ENCODE measurements at regions not wholly inside any gene's neighbourhood (a gene's known extent, or its start where the extent isn't known, plus 50 kb on each side); places are given as distances from the start of the nearest gene placed in this dataset.

DNA sequence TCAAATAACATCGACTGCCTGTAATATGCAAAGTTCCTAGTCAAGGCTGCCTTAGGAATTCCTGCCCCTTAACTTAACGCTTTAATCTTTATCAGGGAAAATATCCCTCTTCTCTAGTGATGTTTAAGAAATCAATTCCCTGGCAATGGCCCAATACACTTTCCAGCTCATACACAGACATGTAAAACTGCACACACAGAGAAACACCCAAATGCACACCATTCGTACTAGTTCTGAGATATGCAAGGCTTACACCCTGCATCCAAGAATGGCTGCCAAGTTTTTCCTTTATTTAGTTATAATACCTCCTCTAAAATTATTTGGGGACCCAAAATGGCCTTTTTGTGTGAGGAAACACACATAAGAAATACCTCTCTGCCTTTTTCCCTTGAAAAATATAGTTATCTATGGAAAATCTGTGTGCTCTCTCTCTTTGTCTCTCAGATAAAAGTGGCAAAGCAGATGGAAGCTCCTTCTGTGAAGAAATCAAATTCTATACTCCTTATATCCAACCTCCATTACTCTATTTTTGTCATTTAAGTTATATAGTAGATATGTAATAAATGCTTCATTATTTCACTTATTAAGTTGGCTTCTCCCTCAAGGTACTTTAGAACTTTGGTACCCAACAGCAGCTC is 120.0 kb upstream of the MDM1 start:
- no peak for DNase-seq

DNA sequence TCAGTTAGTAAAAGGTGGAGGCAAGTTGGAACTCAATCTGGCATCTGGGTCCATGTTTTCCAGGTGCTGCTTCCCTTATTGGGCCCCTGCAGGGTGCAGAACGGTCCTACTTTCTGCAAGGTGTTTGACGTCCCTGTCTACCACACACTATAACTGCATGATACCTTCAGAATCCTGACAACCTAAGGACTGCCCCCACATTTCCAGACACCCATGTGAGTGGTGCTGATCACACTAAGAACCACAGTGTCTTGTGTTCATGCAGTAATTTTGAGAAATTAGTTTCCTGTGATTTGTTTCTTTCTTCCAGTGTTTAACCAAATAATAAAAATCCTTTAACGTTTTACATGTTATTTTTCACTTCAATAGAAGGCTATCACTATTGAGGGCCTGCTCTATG is 121.1 kb upstream of the MDM1 start:
- no peak for DNase-seq

DNA sequence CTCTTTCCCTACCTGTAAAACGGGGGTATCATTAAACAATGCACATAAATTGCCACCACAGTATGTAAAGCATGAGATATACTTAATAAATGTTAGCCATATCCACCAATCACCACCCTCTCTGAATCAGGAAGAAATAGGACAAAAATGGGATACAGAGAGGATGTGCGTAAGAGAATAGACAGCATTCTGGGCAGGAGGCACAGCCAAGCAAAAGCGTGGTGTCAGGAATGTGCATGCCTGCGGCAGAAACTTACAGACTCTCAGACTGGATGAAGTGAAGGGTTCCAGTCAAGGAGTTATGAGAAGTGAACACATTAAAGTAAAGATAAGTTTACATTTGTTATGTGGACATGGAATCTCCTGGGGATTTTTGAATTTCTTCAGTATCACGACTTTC is 121.7 kb upstream of the MDM1 start:
- no peak for DNase-seq

DNA sequence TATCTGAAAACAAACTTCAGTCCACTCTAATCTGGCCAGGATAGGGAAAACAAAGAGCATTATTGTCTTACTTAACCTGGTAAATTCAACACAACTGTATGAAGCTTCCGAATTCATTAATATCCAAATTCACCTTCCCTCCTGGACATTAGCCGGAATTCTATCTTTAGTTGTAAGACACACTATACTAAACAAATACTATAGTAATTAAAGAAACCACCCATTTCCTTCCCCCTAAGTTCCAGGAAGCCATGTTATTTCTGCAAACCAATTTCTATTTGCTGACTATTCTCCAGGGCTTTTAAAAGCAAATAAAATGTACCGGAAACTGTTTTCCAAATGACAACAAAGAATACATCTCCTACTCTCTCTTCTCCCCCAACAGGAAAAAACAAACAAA is 122.7 kb upstream of the MDM1 start:
- DNase-seq, result peak; percentile 10

- DNase-seq, result peak; percentile 47
Observed at GRCh38 chr12:68455691-68456345, 123.7 kb upstream of the MDM1 start.

DNA sequence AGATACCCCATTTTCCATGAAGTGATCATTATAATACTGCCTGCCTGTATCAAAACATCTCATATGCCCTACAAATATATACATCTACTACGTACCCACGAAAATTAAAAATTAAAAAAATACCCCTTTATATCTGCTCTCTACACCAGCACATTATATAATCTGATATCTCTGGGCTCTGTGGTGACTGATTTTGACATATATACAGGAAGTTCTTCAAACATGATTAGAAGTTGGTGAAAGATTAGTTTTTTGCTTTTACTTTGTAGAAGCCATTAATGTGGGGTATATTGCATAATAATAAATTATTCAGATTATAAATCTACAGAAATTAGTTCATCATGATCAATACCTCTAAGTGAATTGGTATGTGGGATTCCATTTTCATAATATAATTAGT is 126.7 kb upstream of the MDM1 start:
- peak; percentile 25 for DNase-seq

GRCh38 chr12:68460236-68460635 is 128.1 kb upstream of the MDM1 start:
- DNase-seq, result no peak

DNA sequence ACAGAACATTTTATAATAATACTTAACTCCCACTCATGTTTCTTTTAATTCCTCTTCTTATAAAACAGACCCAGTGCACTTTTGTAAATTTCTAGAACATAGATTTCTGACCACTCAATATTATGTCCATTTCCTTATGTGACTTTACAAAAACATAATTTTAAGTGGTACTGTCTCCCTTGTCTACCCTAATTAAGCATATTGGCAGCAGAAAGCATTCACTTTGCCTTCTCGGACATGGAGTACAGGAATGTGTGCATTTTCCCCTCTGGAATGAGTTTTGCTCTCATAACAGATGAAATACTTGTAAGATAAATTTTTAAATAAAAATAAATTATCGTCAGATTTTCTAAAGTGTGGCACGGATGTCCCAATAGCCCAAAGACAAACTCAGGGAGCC is 129.5 kb upstream of the MDM1 start:
- no peak for DNase-seq

- DNase-seq, result peak; percentile 69
Observed at GRCh38 chr12:68462803-68463202, 130.6 kb upstream of the MDM1 start.

GRCh38 chr12:68465227-68465626 is 133.1 kb upstream of the MDM1 start:
- no peak for DNase-seq

- no peak for DNase-seq
Observed at GRCh38 chr12:68467514-68467913, 135.4 kb upstream of the MDM1 start.

DNA sequence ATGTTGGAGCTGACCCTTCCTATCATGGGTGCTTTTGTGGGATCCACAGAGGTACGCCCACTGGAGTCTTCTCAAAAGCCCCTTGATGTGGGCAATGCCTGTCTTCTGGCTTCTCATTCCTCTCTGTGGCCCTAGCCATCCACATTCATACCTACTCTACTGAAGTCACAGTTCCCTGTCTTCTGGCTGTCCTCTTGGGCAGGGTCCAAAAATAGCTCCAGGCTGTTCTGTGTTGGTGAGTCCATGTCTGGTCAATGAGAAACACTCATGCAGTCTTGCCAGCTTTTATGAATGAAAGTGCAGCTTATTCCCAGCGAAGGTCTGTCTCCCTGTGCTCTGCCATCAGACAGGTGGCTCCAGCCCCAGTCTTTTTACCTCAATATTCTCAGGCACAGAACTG is 135.9 kb upstream of the MDM1 start:
- DNase-seq, result no peak

DNA sequence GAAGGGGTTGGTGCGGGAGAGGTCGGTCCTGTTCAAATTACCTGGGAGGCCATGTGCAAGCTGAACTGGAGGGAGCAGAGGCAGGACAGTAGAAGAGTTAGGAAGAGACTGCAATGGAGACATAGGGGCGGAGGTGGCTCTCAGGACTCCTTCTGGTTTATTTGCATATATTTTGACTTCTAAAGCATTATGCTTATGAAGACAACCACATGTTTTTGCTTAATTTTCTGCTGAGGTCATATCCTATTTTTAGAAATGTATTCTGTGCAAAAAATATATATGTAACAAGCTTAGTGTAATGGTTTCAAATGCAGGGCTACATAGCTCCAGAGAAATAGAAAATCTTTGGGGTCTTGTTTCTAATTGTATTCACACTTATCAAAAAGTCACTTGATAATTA is 137.0 kb upstream of the MDM1 start:
- DNase-seq, result no peak

DNA sequence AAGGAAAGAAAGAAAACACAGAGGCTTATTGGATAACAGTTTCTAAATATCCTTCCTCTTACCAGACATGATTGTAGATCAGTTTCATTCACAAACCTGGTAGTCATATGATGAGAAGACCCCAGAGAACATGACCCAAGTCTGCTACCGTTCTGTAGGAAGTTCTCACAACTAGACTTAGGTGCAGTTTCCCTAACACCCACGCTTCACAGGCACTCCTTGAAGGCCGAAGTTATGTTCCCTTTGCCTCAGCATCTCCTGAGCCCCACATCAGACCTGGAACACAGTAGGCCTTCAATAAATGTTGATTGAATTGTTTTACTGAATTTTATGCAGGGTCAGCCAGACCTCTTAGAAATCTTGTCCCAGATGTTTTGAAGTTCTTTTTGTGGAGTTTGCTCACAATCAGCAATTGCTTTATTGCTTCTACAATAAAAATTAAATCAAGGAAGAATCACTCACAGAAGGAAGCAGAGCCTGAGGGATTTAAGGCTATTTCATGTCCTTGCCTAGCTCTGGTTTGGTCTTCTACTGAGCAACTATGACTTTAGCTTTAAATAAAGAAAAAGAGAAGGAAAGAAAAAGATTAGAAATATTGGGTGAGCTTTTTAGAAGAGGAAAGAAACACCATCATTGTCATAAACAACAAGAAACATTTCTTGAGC is 138.6 kb upstream of the MDM1 start:
- DNase-seq, result no peak

DNA sequence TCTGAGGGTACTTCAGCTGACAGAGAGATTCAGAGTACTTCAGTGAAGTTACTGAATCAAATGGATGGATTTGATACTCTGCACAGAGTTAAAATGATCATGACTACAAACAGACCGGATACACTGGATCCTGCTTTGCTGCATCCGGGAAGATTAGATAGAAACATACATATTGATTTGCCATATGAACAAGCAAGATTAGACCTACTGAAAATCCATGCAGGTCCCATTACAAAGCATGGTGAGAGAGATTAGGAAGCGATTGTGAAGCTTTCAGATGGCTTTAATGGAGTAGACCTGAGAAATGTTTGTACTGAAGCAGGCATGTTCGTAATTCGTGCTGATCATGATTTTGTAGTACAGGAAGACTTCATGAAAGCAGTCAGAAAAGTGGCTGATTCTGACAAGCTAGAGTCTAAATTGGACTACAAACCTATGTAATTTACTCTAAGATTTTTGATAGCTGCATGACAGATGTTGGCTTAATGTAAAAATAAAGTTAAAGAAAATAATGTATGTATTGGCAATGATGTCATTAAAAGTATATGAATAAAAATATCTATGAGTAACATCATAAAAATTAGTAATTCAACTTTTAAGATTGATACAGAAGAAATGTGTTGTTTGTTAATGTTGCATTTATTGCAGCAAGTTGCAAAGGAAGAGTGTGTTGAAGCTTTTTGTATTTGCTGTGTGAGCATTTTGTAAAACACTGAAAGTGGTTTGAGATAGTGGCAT is 136.1 kb upstream of the RAP1B start:
- DNase-seq, result peak; percentile 67

- no peak for DNase-seq
Observed at GRCh38 chr12:68476794-68477193, 133.9 kb upstream of the RAP1B start.

DNA sequence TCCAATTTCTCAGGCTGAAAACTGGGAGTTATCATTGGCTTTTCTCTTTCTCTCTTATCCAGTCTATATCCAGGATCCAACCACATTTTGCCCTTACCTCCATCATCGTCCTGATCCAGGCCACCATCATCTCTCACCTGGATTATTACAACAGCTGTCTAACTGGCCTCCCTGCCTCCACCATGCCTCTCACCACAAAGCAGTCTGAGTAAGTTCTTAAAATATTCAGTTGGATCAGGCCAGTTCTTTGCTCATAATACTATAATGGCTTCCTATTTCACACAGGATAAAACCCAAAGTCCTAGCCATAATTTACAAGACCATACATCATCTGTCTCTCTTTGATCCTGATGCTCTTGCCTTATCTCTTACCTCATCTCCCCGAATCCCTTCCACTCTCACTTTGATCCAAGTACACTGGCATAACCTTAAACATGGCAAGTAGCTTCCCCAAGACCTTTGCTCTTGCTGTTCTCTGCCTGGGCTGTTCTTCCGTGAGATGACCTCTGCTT is 133.4 kb upstream of the RAP1B start:
- no peak for DNase-seq

DNA sequence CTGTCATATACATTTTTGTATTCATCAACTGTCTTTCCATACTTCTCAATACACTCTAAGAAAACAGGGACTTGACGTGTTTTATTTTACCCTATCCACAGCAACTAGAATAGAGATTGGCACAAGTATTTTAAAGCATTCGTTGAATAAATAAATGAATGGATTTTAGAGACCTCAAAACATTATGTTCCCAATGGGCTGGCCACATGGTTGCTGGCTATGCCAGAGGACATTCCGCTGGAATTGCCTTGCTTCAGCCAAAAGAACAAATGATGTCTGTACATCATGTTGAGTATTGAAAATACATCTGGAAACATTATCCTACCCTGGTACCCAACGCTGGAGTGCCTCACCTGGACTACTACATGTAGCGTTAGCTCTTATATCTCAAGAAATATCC is 132.8 kb upstream of the RAP1B start:
- no peak for DNase-seq

DNA sequence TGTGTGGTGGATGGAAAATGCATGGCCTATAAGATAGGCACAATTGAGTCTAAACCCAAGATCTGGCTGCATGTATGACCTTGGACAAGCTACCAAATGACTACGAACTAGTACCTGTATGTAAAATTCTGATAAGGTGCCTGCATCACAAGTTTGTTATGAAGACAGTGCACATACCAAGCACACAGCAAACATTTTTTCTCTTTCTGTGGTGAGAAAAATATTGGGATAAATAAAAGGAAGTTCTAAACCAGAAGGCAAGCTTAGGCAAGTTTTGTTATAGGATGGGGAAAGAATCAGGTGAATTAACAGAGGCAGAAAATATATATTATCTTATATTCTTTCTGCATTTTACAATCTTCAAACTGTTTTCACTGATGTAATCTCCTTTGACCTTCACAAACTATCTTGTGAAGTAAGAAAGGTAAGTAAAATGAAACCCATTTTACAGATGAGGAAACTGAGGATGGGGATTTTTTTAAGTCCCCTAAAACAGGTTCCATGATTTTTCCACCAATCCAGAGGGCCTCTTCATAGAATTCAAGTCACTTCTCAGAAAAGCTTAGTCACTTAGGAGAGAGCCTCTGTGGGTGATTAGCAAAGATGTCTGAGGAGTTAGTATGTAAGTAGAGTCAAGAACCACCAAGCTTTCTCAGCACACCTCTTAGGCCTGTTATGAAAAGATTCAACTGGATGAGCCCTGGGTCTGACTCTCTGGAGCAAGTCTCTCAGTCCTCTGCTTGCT is 132.0 kb upstream of the RAP1B start:
- no peak for DNase-seq

DNA sequence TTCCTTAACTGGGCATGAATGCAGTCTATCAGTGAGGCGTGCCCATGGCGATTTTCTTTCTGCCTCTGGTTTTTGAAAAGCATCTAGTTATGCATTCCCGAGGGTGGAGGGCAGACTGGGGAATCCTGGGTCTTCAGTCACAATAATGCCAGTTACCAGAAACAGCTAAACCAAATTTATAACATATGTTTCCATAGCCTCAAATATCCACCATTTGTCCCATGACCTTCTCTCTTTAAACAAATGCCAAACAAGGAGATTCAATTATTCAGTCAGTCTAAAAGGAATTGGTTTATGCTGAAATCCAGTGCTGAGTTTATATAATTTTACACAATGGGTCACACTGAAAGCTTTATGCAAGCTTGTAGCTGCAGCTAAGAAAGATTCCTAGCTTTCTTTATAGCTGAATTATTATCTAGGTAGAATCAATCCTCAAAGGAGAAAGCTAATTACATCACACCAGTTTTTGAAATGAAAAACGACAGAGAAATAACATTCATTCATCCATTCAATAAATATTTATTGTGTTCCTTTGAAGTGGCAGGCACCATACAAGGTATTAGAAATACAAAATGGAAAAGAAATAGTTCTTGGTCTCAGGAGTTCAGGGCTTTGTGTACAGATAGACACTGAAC is 131.3 kb upstream of the RAP1B start:
- DNase-seq, result no peak

GRCh38 chr12:68479896-68480291 is 130.8 kb upstream of the RAP1B start:
- DNase-seq, result no peak

DNA sequence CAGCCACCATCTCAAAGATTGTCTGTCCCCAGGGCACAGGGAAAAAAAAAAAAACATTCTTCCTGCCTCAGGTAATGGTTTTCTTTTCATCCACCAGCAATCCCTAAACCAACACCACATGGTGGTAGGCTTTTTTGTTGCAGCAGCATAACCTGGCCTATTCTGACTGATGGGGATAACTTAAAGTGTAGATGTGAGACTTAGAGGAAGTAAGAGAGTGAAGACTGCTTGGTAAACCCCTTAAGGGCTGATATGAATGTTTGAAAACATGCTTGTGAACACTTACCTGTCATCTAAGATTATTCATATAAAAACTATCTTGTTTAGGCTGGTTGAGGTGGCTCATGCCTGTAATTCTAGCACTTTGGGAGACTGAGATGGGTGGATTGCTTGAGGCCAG is 130.2 kb upstream of the RAP1B start:
- no peak for DNase-seq

Measured in OCI-M1 (cell line).